K562 (cell line): ENCODE measurements at regions not wholly inside any gene's neighbourhood (a gene's known extent, or its start where the extent isn't known, plus 50 kb on each side); places are given as distances from the start of the nearest gene placed in this dataset.

Source experiments
- ATAC-seq: fragments of 200-7000 bp; cut with Tn5 transposase; 3 replicates; pipeline ENCODE4 v1.9.1; 2020; ENCODE audit warnings: moderate library complexity
- BruUV-seq: library from RNA; stranded (reverse); fragments of 400-500 nt; replicated peaks from 2 replicates; lab custom pipeline; 2021; lab: Mats Ljungman, UMichigan
- CTCF ChIA-PET: fragments of 300-600 bp; formaldehyde crosslinking; extraction: SDS; loops from one replicate; lab custom pipeline; 2021; ENCODE audit warnings: low intra/inter-chr PET ratio; lab: Yijun Ruan, JAX
- POLR2A ChIA-PET: fragments of 300-600, 350-650 bp; sonication (Branson Sonifier 250); formaldehyde crosslinking; extraction: SDS; loops from one replicate; lab custom pipeline; 2021; ENCODE audit warnings: antibody characterized with exemption, inconsistent platforms; lab: Yijun Ruan, JAX
- DNase-seq, 4 experiments: peaks; one replicate each; pipeline versions ENCODE4 v3.0.0 to v3.0.0-alpha.2; 2011 to 2018; ENCODE audit warnings: low spot score in 3 of 4, mixed read lengths in 3 of 4; ENCODE audit errors: extremely low read depth in 1 of 4
- FAIRE-seq: peaks from 2 replicates; lab custom pipeline; 2011; peaks lifted over from hg19 to GRCh38; lab: Jason Lieb, UNC
- H2AFZ ChIP-seq: 2 replicates; pipeline ENCODE4 v1.6.0; 2011; ENCODE audit warnings: low read depth, low read length, control low read depth, inconsistent platforms
- H3K27ac ChIP-seq: fragments of 200-600 bp; 3 replicates; pipeline ENCODE4 v1.8.0; 2011; ENCODE audit warnings: low read depth, mild to moderate bottlenecking, control low read depth, inconsistent platforms, low read length, moderate library complexity, mixed read lengths; ENCODE audit errors: extremely low read depth
- H3K27me3 ChIP-seq, 2 experiments: fragments of 300-600 bp in 1 of 2; 2 replicates in 1 of 2; 3 replicates in 1 of 2; pipeline versions ENCODE4 v1.6.0 to v1.8.0; 2011; ENCODE audit warnings: inconsistent platforms in 2 of 2, low read length in 2 of 2, mild to moderate bottlenecking in 1 of 2, mixed read lengths in 1 of 2, moderate library complexity in 1 of 2; ENCODE audit not compliant: control insufficient read depth in 2 of 2, insufficient read depth in 2 of 2
- H3K36me3 ChIP-seq: fragments of 300-600 bp; 3 replicates; pipeline ENCODE4 v1.8.0; 2011; ENCODE audit warnings: mild to moderate bottlenecking, low read length, inconsistent platforms; ENCODE audit not compliant: control insufficient read depth, insufficient read depth
- H3K4me1 ChIP-seq, 2 experiments: fragments of 200-600 bp in 1 of 2; replicated peaks in 1 of 2; 2 replicates in 1 of 2; 3 replicates in 1 of 2; pipeline versions ENCODE4 v1.5.1 to v1.8.0; 2011; ENCODE audit warnings: inconsistent platforms in 2 of 2, low read length in 2 of 2, mild to moderate bottlenecking in 1 of 2, mixed read lengths in 1 of 2, moderate library complexity in 1 of 2; ENCODE audit not compliant: control insufficient read depth in 2 of 2, insufficient read depth in 2 of 2
- H3K4me2 ChIP-seq: 2 replicates; pipeline ENCODE4 v1.6.1; 2011; ENCODE audit warnings: low read length, control low read depth, inconsistent platforms, mixed read lengths; ENCODE audit not compliant: insufficient read depth
- H3K4me3 ChIP-seq: fragments of 200-600 bp; sonication (generic), shearing (Covaris generic); 2 replicates; pipeline ENCODE4 v1.5.1; 2016; ENCODE audit warnings: control low read depth, inconsistent platforms
- H3K79me2 ChIP-seq: fragments of 200-600 bp; 3 replicates; pipeline ENCODE4 v1.8.0; 2011; ENCODE audit warnings: low read length, inconsistent platforms; ENCODE audit not compliant: control insufficient read depth, insufficient read depth
- H3K9ac ChIP-seq, 2 experiments: 2 replicates each; pipeline versions ENCODE4 v1.6.0 to v1.6.1; 2011; ENCODE audit warnings: low read depth in 2 of 2, low read length in 2 of 2, control low read depth in 1 of 2, inconsistent platforms in 1 of 2, mild to moderate bottlenecking in 1 of 2, mixed read lengths in 1 of 2; ENCODE audit not compliant: insufficient read depth in 1 of 2
- H3K9me1 ChIP-seq: one replicate; pipeline ENCODE4 v1.6.0; 2011; ENCODE audit warnings: inconsistent platforms, mild to moderate bottlenecking, low read length, moderate library complexity; ENCODE audit not compliant: control insufficient read depth, insufficient read depth
- H3K9me3 ChIP-seq: replicated peaks from 2 replicates; pipeline ENCODE4 v1.5.1; 2011; ENCODE audit warnings: low read depth, low read length, inconsistent platforms; ENCODE audit not compliant: control insufficient read depth, insufficient read depth
- H4K20me1 ChIP-seq: replicated peaks from 2 replicates; pipeline ENCODE4 v1.6.1; 2011; ENCODE audit warnings: low read length, inconsistent platforms, mixed read lengths; ENCODE audit not compliant: control insufficient read depth, insufficient read depth
- CREB1 ChIP-seq, 2 experiments: sonication (generic) in 1 of 2; formaldehyde crosslinking in 1 of 2; IDR thresholded peaks; 2 replicates each; pipeline versions ENCODE4 v1.6.1 to v1.8.0; 2012 to 2022; ENCODE audit warnings: inconsistent platforms in 1 of 2, mild to moderate bottlenecking in 1 of 2, missing genetic modification reagents in 1 of 2, moderate library complexity in 1 of 2
- EWSR1 ChIP-seq: fragments of 450-650 bp; IDR thresholded peaks from 2 replicates; pipeline ENCODE4 v1.6.1; 2018; ENCODE audit warnings: borderline replicate concordance, mild to moderate bottlenecking, low read depth, moderate library complexity; ENCODE audit not compliant: partially characterized antibody
- FOXJ2 ChIP-seq: fragments of 200-800 bp; sonication (Bioruptor generic); IDR thresholded peaks from 2 replicates; pipeline ENCODE4 v1.6.1; 2016; ENCODE audit warnings: missing genetic modification characterization, missing compliant biosample characterization
- FOXP4 ChIP-seq: sonication (generic); formaldehyde crosslinking; IDR thresholded peaks from 2 replicates; pipeline ENCODE4 v1.8.0; 2022; ENCODE audit warnings: mild to moderate bottlenecking, missing genetic modification reagents, borderline replicate concordance
- GABPA ChIP-seq: fragments of 200-800 bp; sonication (Bioruptor generic); conservative IDR thresholded peaks from 2 replicates; pipeline ENCODE4 v1.6.1; 2016; ENCODE audit warnings: low read depth, missing genetic modification characterization, missing compliant biosample characterization
- ILF3 ChIP-seq: fragments of 450-650 bp; IDR thresholded peaks from 2 replicates; pipeline ENCODE4 v1.6.1; 2018; ENCODE audit warnings: antibody characterized with exemption, mild to moderate bottlenecking, moderate library complexity, borderline replicate concordance
- KLF10 ChIP-seq: fragments of 250-450 bp; sonication (Bioruptor Pico); IDR thresholded peaks from 2 replicates; pipeline ENCODE4 v1.6.1; 2021; ENCODE audit warnings: matching md5 sums
- NR2C1 ChIP-seq, 2 experiments: fragments of 450-650 bp; IDR thresholded peaks; 2 replicates each; pipeline ENCODE4 v1.6.1; 2017; ENCODE audit warnings: mild to moderate bottlenecking in 2 of 2, antibody characterized with exemption in 1 of 2, inconsistent platforms in 1 of 2, missing compliant biosample characterization in 1 of 2, missing genetic modification characterization in 1 of 2
- TFE3 ChIP-seq: fragments of 450-650 bp; formaldehyde crosslinking; IDR thresholded peaks from 2 replicates; pipeline ENCODE4 v1.4.0; 2020; ENCODE audit warnings: mild to moderate bottlenecking, mixed read lengths
- THRA ChIP-seq: fragments of 450-650 bp; IDR thresholded peaks from 2 replicates; pipeline ENCODE4 v1.6.1; 2017; ENCODE audit warnings: mild to moderate bottlenecking, moderate library complexity
- ZNF3 ChIP-seq: fragments of 250-450 bp; sonication (Bioruptor Pico); IDR thresholded peaks from 2 replicates; pipeline ENCODE4 v1.5.0; 2021; ENCODE audit warnings: mild to moderate bottlenecking, moderate library complexity
- WGBS: fragments of 100-300 bp; shearing (Covaris generic); methylation state at CpG from one replicate; pipeline ENCODE4 v1.1.6; 2016; ENCODE audit warnings: low coverage, mixed read lengths; ENCODE audit not compliant: insufficient coverage; ENCODE audit errors: missing lambda C conversion rate; 5-methylcytosine and 5-hydroxymethylcytosine counted together
- in situ Hi-C: fragments of 300-500 bp; cut with MboI; formaldehyde crosslinking; loops from 4 replicates; pipeline ENCODE4 v1.15.0; 2018; ENCODE audit warnings: inconsistent platforms, mixed read lengths
- intact Hi-C: fragments of 100-400 bp; cut with micrococcal nuclease; formaldehyde crosslinking; loops from 2 replicates; pipeline ENCODE4 v1.14.2; 2022

GRCh38 chrX:63985906-63986305 lies 200.9 kb upstream of the ARHGEF9 start:
- 0% methylated on average over 6 of the region's 7 CpGs for WGBS
- Histone ChIP-seq H3K4me3 (no peak overlapping the region), H3K9me1 (no peaks in the 10 kb centered on the region), H4K20me1 (no peaks in the 10 kb centered on the region), H3K27ac (no peak overlapping the region), H3K79me2 (no peaks in the 10 kb centered on the region), H3K9ac (no peak overlapping the region), H3K36me3 (no peaks in the 10 kb centered on the region), H3K4me2 (no peak overlapping the region), H2AFZ (no peak overlapping the region), H3K9me3 (no peaks in the 10 kb centered on the region), H3K27me3 (no peaks in the 10 kb centered on the region), H3K4me1 (no peaks in the 10 kb centered on the region)
- no peak for TF ChIP-seq CREB1 (IDR thresholded peaks at IDR 0.05)
- TF ChIP-seq CREB1 (CRISPR knock-in tag; IDR thresholded peaks at IDR 0.05), result no peak
- TF ChIP-seq NR2C1 (IDR thresholded peaks at IDR 0.05), result no peak
- TF ChIP-seq NR2C1 (tag; IDR thresholded peaks at IDR 0.05), result no peak
- TF ChIP-seq TFE3 (CRISPR knock-in tag), result no peak
- TF ChIP-seq ILF3, result no peak
- TF ChIP-seq FOXP4 (CRISPR knock-in tag), result no peak
- no peak for TF ChIP-seq KLF10 (CRISPR knock-in tag)
- TF ChIP-seq EWSR1, result no peak
- no peak for TF ChIP-seq GABPA
- no peak for TF ChIP-seq ZNF3
- no peak for TF ChIP-seq FOXJ2 (tag)
- no peak for TF ChIP-seq THRA
- ChIA-PET POLR2A (interaction anchor here (0.6 kb wide), 1 partner anchor 693 kb away, joined by 3 read pairs; no protein-coding TSS in a partner anchor), CTCF (no interaction called here)
- DNase-seq, result no peak
- ATAC-seq, result no peak
- no peak for FAIRE-seq
- no TSS peak for BruUV-seq
- intact Hi-C loops (no loop called here), in situ Hi-C loops (no loop called here)
